T-helper 2 cell treated with Interferon-gamma antibody and Interleukin-4, amounts not matched to agents 5 μg/mL and 100 μg/mL, for 36 hours (primary cell): ENCODE measurements at regions not wholly inside any gene's neighbourhood (a gene's known extent, or its start where the extent isn't known, plus 50 kb on each side); places are given as distances from the start of the nearest gene placed in this dataset.
"Not testable (repeated sequence)": the region's sequence is repeated elsewhere in the genome, so short reads cannot be mapped to it uniquely, and the experiment has no call there.

Experiments used
- DNase-seq: peaks from one replicate; pipeline ENCODE4 v3.0.0; 2021; ENCODE audit warnings: low spot score
- H3K27ac Mint-ChIP-seq: one replicate; pipeline ENCODE4 v1.8.0; 2021; ENCODE audit warnings: mild to moderate bottlenecking, mixed read lengths
- H3K27me3 Mint-ChIP-seq: one replicate; pipeline ENCODE4 v1.8.0; 2021; ENCODE audit warnings: low read depth, mixed read lengths
- H3K36me3 Mint-ChIP-seq: one replicate; pipeline ENCODE4 v1.8.0; 2021; ENCODE audit warnings: low read depth, mixed read lengths
- H3K4me1 Mint-ChIP-seq: one replicate; pipeline ENCODE4 v1.8.0; 2021; ENCODE audit warnings: low read depth, mixed read lengths
- H3K4me3 Mint-ChIP-seq: one replicate; pipeline ENCODE4 v1.8.0; 2022; ENCODE audit warnings: mild to moderate bottlenecking, moderate library complexity, mixed read lengths
- H3K9me3 Mint-ChIP-seq: one replicate; pipeline ENCODE4 v1.8.0; 2021; ENCODE audit warnings: mixed read lengths

DNA sequence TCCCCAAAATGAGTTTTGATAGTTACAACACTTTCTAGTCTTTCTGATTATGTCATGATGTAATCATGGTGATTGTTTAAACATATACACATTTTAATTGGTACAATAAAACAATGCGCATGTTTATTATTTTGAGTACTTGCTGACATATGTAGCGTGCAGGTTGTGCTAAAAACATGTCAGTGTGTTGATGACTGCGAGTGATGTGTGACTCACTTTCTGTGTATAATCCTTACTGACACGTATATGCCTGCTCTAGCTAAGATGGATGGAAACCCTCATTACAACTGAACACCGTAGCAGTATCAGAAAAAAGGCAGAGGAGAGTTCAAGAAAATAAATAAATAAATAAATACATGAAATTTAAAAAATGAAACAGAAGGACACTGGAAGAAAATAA lies 1552.4 kb upstream of the FLRT2 start:
- Mint-ChIP-seq H3K4me3 (no peak overlapping the region), H3K4me1 (no peaks in the 10 kb centered on the region), H3K27ac (no peak overlapping the region), H3K27me3 (no peaks in the 10 kb centered on the region), H3K36me3 (no peaks in the 10 kb centered on the region), H3K9me3 (peaks cover 31% of the 10 kb centered on the region)
- DNase-seq, result no peak

- H3K36me3 Mint-ChIP-seq, H3K4me3 Mint-ChIP-seq, H3K27me3 Mint-ChIP-seq, H3K27ac Mint-ChIP-seq, H3K4me1 Mint-ChIP-seq, DNase-seq: not testable (repeated sequence)
- H3K9me3 Mint-ChIP-seq, result peaks cover 23% of the 10 kb centered on the region
Measured at GRCh38 chr14:83981676-83982258, 1548.2 kb upstream of the FLRT2 start.

DNA sequence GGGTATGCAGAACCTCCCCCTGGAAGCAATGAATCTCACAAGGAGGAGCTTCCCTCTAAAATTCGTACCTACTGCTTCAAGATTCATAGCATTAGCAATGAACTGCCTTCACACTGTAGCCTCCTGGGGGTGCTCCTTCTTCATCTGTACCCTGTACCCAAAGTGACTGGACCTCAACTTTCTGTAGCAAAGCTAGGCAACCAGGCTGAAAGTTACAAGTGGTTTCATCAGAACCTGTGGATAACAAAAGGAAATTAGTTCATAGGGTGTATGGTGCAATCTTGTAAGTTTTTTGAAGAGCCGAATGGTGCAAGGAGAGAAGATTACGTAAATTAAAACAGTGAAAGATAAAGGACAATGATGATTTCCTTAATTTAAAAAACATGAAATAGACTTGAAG lies 1541.7 kb upstream of the FLRT2 start:
- H3K36me3 Mint-ChIP-seq, result no peaks in the 10 kb centered on the region
- no peaks in the 10 kb centered on the region for H3K4me1 Mint-ChIP-seq
- DNase-seq, result no peak
- no peak overlapping the region for H3K27ac Mint-ChIP-seq
- H3K9me3 Mint-ChIP-seq, result peaks cover 31% of the 10 kb centered on the region
- H3K4me3 Mint-ChIP-seq, result no peak overlapping the region
- H3K27me3 Mint-ChIP-seq, result no peaks in the 10 kb centered on the region

GRCh38 chr14:83991666-83992065 lies 1538.3 kb upstream of the FLRT2 start:
- DNase-seq, result no peak
- Mint-ChIP-seq H3K36me3 (no peaks in the 10 kb centered on the region), H3K27me3 (no peaks in the 10 kb centered on the region), H3K9me3 (peaks cover 30% of the 10 kb centered on the region), H3K4me3 (no peak overlapping the region), H3K4me1 (no peaks in the 10 kb centered on the region), H3K27ac (no peak overlapping the region)

GRCh38 chr14:83992857-83993256 lies 1537.1 kb upstream of the FLRT2 start:
- no peaks in the 10 kb centered on the region for H3K27me3 Mint-ChIP-seq
- peaks cover 39% of the 10 kb centered on the region for H3K9me3 Mint-ChIP-seq
- H3K36me3 Mint-ChIP-seq, result no peaks in the 10 kb centered on the region
- no peaks in the 10 kb centered on the region for H3K4me1 Mint-ChIP-seq
- no peak overlapping the region for H3K27ac Mint-ChIP-seq
- H3K4me3 Mint-ChIP-seq, result no peak overlapping the region
- no peak for DNase-seq

DNA sequence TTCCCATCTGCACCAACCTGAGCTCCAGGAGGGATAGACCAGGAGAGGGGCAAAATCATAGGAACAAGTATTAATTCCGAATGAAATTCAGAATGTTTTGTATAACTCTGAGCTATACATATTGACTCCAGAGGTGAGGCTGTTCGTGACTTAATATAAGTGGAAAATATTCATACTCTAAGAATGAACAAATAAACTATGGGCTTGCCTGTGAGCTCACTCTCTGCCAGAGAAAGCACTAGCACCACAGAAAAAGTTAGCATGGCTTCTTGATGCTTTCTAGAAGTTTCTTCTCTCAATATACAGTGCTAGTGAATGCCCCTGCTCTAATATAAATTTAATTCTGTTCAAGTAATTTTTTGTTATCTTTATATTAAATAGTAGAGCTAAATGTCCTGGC lies 1536.4 kb upstream of the FLRT2 start:
- Mint-ChIP-seq H3K9me3 (peaks cover 35% of the 10 kb centered on the region), H3K4me3 (no peak overlapping the region), H3K27ac (no peak overlapping the region), H3K4me1 (no peaks in the 10 kb centered on the region), H3K27me3 (no peaks in the 10 kb centered on the region), H3K36me3 (no peaks in the 10 kb centered on the region)
- DNase-seq, result no peak

- no peaks in the 10 kb centered on the region for H3K36me3 Mint-ChIP-seq
Measured at GRCh38 chr14:83994020-83994419, 1535.9 kb upstream of the FLRT2 start.

DNA sequence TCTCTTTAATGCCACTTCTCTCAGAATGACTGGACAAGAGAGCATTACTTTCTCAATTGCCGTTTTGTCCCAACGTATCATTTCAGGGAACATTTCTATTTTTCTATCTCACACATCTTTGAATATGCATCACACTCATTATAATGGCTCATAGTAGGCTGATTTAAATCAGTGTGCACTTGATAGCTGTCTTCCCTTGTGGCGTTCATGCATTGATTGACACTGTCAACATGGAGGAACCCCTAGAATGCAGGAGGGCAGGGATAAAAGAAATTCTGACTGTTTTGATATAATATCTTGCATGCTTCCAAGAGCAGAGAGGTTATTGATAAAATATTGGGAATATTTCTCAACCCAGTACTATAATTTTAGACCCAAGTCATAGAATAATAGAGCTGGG lies 1528.9 kb upstream of the FLRT2 start:
- Mint-ChIP-seq H3K9me3 (peaks cover 48% of the 10 kb centered on the region), H3K36me3 (no peaks in the 10 kb centered on the region), H3K4me1 (no peaks in the 10 kb centered on the region), H3K4me3 (no peak overlapping the region), H3K27ac (no peak overlapping the region), H3K27me3 (no peaks in the 10 kb centered on the region)
- DNase-seq, result no peak

More at GRCh38 chr14:83994020-83994419, 1535.9 kb upstream of the FLRT2 start:
- H3K27me3 Mint-ChIP-seq, result no peaks in the 10 kb centered on the region
- no peak overlapping the region for H3K27ac Mint-ChIP-seq
- DNase-seq, result no peak
- H3K4me1 Mint-ChIP-seq, result no peaks in the 10 kb centered on the region
- H3K9me3 Mint-ChIP-seq, result peaks cover 33% of the 10 kb centered on the region
- no peak overlapping the region for H3K4me3 Mint-ChIP-seq

- Mint-ChIP-seq H3K27ac (no peak overlapping the region), H3K4me1 (no peaks in the 10 kb centered on the region), H3K27me3 (no peaks in the 10 kb centered on the region), H3K9me3 (peaks cover 50% of the 10 kb centered on the region), H3K4me3 (no peak overlapping the region), H3K36me3 (no peaks in the 10 kb centered on the region)
- DNase-seq, result no peak
Measured at GRCh38 chr14:84003346-84003745, 1526.6 kb upstream of the FLRT2 start.

DNA sequence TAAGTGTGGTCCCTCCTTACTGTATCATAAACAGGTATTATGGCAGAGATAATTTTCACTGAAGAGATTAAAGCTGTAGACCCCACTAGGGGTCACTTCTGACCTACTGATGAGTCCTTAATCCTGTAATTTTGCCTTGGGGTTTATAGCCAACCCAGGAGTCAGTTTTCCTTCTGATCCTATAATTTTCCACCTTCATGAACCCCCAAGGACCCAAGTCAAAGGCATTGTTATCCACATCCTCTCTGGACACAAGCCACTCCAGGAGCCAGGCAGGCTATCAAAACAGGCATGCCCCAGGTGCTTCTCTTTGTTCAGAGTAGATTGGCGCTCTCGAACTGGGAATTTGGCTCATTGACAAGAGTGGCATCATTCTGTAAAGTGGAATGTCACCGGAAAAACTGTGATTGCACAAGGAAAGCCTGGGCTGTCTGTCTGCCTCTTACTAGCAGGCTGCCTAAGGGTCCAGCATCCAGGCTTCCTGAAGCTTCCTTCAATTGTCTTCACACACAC lies 1523.2 kb upstream of the FLRT2 start:
- no peak overlapping the region for H3K27ac Mint-ChIP-seq
- peaks cover 47% of the 10 kb centered on the region for H3K9me3 Mint-ChIP-seq
- H3K4me1 Mint-ChIP-seq, result no peaks in the 10 kb centered on the region
- H3K4me3 Mint-ChIP-seq, result no peak overlapping the region
- no peaks in the 10 kb centered on the region for H3K27me3 Mint-ChIP-seq
- H3K36me3 Mint-ChIP-seq, result no peaks in the 10 kb centered on the region
- DNase-seq, result no peak

GRCh38 chr14:84013424-84013823 lies 1516.5 kb upstream of the FLRT2 start:
- H3K27me3 Mint-ChIP-seq, result no peaks in the 10 kb centered on the region
- DNase-seq, result no peak
- no peaks in the 10 kb centered on the region for H3K36me3 Mint-ChIP-seq
- peaks cover 23% of the 10 kb centered on the region for H3K9me3 Mint-ChIP-seq
- H3K4me3 Mint-ChIP-seq, result no peak overlapping the region
- H3K4me1 Mint-ChIP-seq, result no peaks in the 10 kb centered on the region
- no peak overlapping the region for H3K27ac Mint-ChIP-seq

DNA sequence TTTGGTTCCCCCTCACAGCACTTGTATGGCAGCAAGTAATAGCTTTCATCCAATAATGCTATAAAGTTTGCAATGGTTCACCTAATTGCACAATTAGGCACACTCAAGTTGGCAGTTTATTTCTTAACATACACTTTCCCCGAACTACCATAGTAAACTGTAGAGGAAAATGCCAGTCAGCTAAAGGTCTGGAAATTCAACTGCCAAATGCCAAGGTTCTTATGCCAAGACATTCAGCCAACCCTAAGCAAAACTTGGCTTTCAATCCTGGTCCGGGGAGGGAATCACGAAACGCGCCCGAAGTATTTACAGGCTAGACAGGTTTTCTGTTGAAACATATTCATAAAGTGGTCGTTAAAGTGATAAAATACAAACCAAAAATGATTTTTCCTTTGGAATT lies 1512.4 kb upstream of the FLRT2 start:
- Mint-ChIP-seq H3K27me3 (no peaks in the 10 kb centered on the region), H3K27ac (no peak overlapping the region), H3K36me3 (no peaks in the 10 kb centered on the region), H3K9me3 (peaks cover 35% of the 10 kb centered on the region), H3K4me1 (no peaks in the 10 kb centered on the region), H3K4me3 (no peak overlapping the region)
- DNase-seq, result no peak

- Mint-ChIP-seq H3K4me3 (no peak overlapping the region), H3K27me3 (no peaks in the 10 kb centered on the region), H3K27ac (no peak overlapping the region), H3K4me1 (no peaks in the 10 kb centered on the region), H3K9me3 (peaks cover 30% of the 10 kb centered on the region), H3K36me3 (no peaks in the 10 kb centered on the region)
- no peak for DNase-seq
Measured at GRCh38 chr14:84021433-84021832, 1508.5 kb upstream of the FLRT2 start.

DNA sequence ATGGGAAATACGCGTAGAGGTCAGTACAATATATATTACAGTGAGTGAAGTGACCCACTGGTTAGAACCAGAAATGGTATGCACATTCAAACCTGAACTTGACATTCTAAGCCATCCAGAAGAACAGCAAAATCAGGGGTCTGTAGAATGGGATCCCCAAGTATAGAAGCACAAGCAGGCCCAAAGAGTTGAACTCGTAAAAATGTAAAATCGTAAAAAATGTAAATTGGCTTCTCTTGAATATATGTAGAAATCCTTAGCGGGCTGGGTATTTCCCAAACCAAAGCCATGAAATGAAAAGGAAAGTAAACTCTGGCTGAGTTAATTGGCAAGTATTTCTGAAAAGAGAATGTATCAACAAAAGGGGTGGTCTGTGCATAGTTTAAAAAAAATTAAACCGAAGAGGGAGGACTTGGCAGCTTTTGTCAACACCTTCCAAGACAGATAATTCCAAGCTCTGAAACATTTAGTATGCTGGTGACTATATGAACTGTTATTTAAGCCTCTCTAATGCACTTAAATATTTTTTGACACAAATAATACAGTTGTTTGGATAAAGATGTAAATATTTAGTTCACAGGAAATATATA lies 1505.6 kb upstream of the FLRT2 start:
- Mint-ChIP-seq H3K4me3 (no peak overlapping the region), H3K9me3 (peaks cover 29% of the 10 kb centered on the region), H3K27ac (no peak overlapping the region), H3K4me1 (no peaks in the 10 kb centered on the region), H3K36me3 (no peaks in the 10 kb centered on the region), H3K27me3 (no peaks in the 10 kb centered on the region)
- DNase-seq, result no peak
